A673 (cell line): ENCODE measurements at regions not wholly inside any gene's neighbourhood (a gene's known extent, or its start where the extent isn't known, plus 50 kb on each side); places are given as distances from the start of the nearest gene placed in this dataset.

Experiments used
- BruUV-seq: library from RNA; stranded (reverse); fragments of 400-500 nt; replicated peaks from 2 replicates; lab custom pipeline; 2021; lab: Mats Ljungman, UMichigan
- CTCF ChIA-PET: fragments of 300-600 bp; sonication (Branson Sonifier 250); formaldehyde crosslinking; loops from one replicate; lab custom pipeline; 2022; ENCODE audit warnings: antibody characterized with exemption; lab: Charles Lee
- POLR2A ChIA-PET: fragments of 300-600 bp; sonication (Branson Sonifier 250); formaldehyde crosslinking; loops from one replicate; lab custom pipeline; 2022; ENCODE audit warnings: antibody characterized with exemption; ENCODE audit not compliant: low non-redundant PET; lab: Charles Lee
- DNase-seq: peaks from one replicate; pipeline ENCODE4 v3.0.0-alpha.2; 2015; ENCODE audit warnings: low spot score
- H3K27ac ChIP-seq: fragments of 200-600 bp; sonication (generic); 2 replicates; pipeline ENCODE4 v1.5.1; 2016; ENCODE audit warnings: mixed run types, low read depth, mild to moderate bottlenecking, mixed read lengths, antibody characterized with exemption, low read length; ENCODE audit not compliant: poor library complexity, severe bottlenecking
- H3K27me3 ChIP-seq: fragments of 200-600 bp; sonication (generic); replicated peaks from 2 replicates; pipeline ENCODE4 v1.6.1; 2017; ENCODE audit warnings: mixed run types, low read depth, mild to moderate bottlenecking, mixed read lengths, antibody characterized with exemption, low read length; ENCODE audit not compliant: insufficient read depth, poor library complexity
- H3K36me3 ChIP-seq: fragments of 200-600 bp; sonication (generic); 2 replicates; pipeline ENCODE4 v1.6.1; 2016; ENCODE audit warnings: mixed run types, mild to moderate bottlenecking, mixed read lengths, antibody characterized with exemption, low read length; ENCODE audit not compliant: insufficient read depth, poor library complexity, severe bottlenecking
- H3K4me1 ChIP-seq: fragments of 200-600 bp; sonication (generic); 2 replicates; pipeline ENCODE4 v1.6.1; 2017; ENCODE audit warnings: mixed run types, mild to moderate bottlenecking, mixed read lengths, antibody characterized with exemption, low read length; ENCODE audit not compliant: insufficient read depth, poor library complexity, severe bottlenecking
- H3K4me3 ChIP-seq: fragments of 200-600 bp; sonication (generic); 2 replicates; pipeline ENCODE4 v1.5.1; 2016; ENCODE audit warnings: low read depth, mixed run types, mild to moderate bottlenecking, mixed read lengths, low read length; ENCODE audit not compliant: poor library complexity, severe bottlenecking
- H3K9me3 ChIP-seq: fragments of 200-600 bp; sonication (generic); 2 replicates; pipeline ENCODE4 v1.6.1; 2016; ENCODE audit warnings: mixed run types, low read depth, mild to moderate bottlenecking, mixed read lengths, antibody characterized with exemption, low read length; ENCODE audit not compliant: poor library complexity, severe bottlenecking
- EZH2 ChIP-seq: fragments of 200-600 bp; sonication (generic); IDR thresholded peaks from 2 replicates; pipeline ENCODE4 v1.6.1; 2017; ENCODE audit warnings: borderline replicate concordance, low read depth, mild to moderate bottlenecking, mixed read lengths, antibody characterized with exemption, low read length; ENCODE audit not compliant: poor library complexity, severe bottlenecking
- intact Hi-C: fragments of 100-400 bp; cut with micrococcal nuclease; formaldehyde crosslinking; loops from one replicate; pipeline ENCODE4 v1.10.0; 2022; ENCODE audit not compliant: unreplicated experiment
- TF ChIP-seq, protein P1 (sequence below): fragments of 300-800, 200-600 bp; sonication (generic); conservative IDR thresholded peaks from 2 replicates; pipeline ENCODE4 v1.5.1; 2017; ENCODE audit warnings: low read depth, mild to moderate bottlenecking, antibody characterized with exemption, low read length, moderate library complexity, mixed read lengths

DNA sequence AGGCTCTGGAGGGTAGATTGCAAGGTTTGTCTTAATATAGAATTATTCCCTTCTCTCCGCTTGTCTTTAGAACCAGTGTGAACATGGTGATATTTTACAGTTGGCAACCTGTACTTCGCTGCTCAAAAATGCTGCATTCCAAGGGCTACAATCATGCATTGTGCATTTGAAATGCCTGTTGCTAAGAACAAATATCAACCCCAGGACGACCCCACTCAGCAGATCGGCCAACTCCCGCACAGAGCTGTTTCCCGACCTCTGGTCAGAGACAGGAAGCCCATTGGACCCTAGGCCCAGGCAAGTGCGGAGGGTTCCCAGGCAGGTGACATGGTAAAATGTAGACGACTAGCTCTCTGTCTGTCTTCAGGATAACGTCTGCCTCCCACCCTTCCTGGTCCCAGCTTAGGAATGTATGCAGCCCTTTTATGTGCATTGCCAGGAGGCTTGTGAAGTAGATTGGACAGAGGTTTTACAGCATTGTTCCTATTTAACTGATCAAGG lies 263.5 kb downstream of the FOXO1 start:
- intact Hi-C loops, result no loop called here
- no peak for DNase-seq
- Histone ChIP-seq H3K9me3 (no peaks in the 10 kb centered on the region), H3K4me3 (no peak overlapping the region), H3K27me3 (no peaks in the 10 kb centered on the region), H3K4me1 (no peaks in the 10 kb centered on the region), H3K36me3 (no peaks in the 10 kb centered on the region), H3K27ac (no peak overlapping the region)
- TF ChIP-seq, protein P1, sequence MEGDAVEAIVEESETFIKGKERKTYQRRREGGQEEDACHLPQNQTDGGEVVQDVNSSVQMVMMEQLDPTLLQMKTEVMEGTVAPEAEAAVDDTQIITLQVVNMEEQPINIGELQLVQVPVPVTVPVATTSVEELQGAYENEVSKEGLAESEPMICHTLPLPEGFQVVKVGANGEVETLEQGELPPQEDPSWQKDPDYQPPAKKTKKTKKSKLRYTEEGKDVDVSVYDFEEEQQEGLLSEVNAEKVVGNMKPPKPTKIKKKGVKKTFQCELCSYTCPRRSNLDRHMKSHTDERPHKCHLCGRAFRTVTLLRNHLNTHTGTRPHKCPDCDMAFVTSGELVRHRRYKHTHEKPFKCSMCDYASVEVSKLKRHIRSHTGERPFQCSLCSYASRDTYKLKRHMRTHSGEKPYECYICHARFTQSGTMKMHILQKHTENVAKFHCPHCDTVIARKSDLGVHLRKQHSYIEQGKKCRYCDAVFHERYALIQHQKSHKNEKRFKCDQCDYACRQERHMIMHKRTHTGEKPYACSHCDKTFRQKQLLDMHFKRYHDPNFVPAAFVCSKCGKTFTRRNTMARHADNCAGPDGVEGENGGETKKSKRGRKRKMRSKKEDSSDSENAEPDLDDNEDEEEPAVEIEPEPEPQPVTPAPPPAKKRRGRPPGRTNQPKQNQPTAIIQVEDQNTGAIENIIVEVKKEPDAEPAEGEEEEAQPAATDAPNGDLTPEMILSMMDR, result no peak
- TF ChIP-seq EZH2, result no peak
- POLR2A ChIA-PET, result no interaction called here
- BruUV-seq, result no TSS peak
- CTCF ChIA-PET, result no interaction called here

- Histone ChIP-seq H3K4me1 (no peaks in the 10 kb centered on the region), H3K4me3 (no peak overlapping the region), H3K9me3 (no peaks in the 10 kb centered on the region), H3K27me3 (no peaks in the 10 kb centered on the region), H3K27ac (no peak overlapping the region), H3K36me3 (no peaks in the 10 kb centered on the region)
- no TSS peak for BruUV-seq
- POLR2A ChIA-PET, result no interaction called here
- TF ChIP-seq, protein P1, result no peak
- no peak for TF ChIP-seq EZH2
- CTCF ChIA-PET, result no interaction called here
- intact Hi-C loops, result no loop called here
- DNase-seq, result no peak
Measured at GRCh38 chr13:40403509-40404241, 262.8 kb downstream of the FOXO1 start.

DNA sequence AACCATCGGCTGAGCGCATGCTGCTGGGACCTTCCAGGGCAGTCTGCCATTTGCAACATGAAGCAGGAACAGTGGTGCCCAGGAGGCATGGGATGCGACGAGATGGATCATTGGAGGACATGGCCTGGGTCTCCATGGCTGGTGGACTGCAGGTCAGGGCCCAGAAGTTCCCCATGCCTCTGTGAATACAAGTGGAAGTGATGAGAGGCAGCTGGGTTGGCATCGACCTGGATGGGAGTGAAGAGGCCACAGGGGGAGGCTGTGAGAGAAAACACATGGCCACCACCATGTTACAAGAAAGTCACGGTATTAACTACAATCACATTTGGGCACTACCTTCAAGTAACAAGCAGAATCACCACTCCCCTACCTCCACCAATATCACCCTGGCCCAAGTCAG lies 262.0 kb downstream of the FOXO1 start:
- Histone ChIP-seq H3K4me1 (no peaks in the 10 kb centered on the region), H3K27ac (no peak overlapping the region), H3K36me3 (no peaks in the 10 kb centered on the region), H3K27me3 (no peaks in the 10 kb centered on the region), H3K4me3 (no peak overlapping the region), H3K9me3 (no peaks in the 10 kb centered on the region)
- no TSS peak for BruUV-seq
- TF ChIP-seq, protein P1, result no peak
- TF ChIP-seq EZH2, result no peak
- POLR2A ChIA-PET, result no interaction called here
- DNase-seq, result no peak
- CTCF ChIA-PET, result no interaction called here
- intact Hi-C loops, result no loop called here
